ENCODE measurements at regions not wholly inside any gene's neighbourhood (a gene's known extent, or its start where the extent isn't known, plus 50 kb on each side); places are given as distances from the start of the nearest gene placed in this dataset.
"Not testable (repeated sequence)": the region's sequence is repeated elsewhere in the genome, so short reads cannot be mapped to it uniquely, and the experiment has no call there.

- not testable (repeated sequence) for TF ChIP-seq CTCF, POLR2A (IDR thresholded peaks at IDR 0.05)
These were observed 1042.3 kb downstream of the EFNA5 start for GRCh38 chr5:106628456-106628855.

All from right lobe of liver (tissue), 4 donors.